GM23248 (cell line): ENCODE measurements at regions not wholly inside any gene's neighbourhood (a gene's known extent, or its start where the extent isn't known, plus 50 kb on each side); places are given as distances from the start of the nearest gene placed in this dataset.

Experiments used
- EZH2 ChIP-seq: fragments of 200-600 bp; sonication (generic); IDR thresholded peaks from 2 replicates; pipeline ENCODE4 v1.6.1; 2018; ENCODE audit warnings: antibody characterized with exemption, mild to moderate bottlenecking; ENCODE audit not compliant: insufficient read depth, poor library complexity, severe bottlenecking
- EZH2phosphoT487 ChIP-seq: fragments of 200-600 bp; sonication (generic); IDR thresholded peaks from 2 replicates; pipeline ENCODE4 v1.6.1; 2018; ENCODE audit warnings: antibody characterized with exemption, moderate library complexity, mild to moderate bottlenecking, low read depth; ENCODE audit not compliant: insufficient read depth

DNA sequence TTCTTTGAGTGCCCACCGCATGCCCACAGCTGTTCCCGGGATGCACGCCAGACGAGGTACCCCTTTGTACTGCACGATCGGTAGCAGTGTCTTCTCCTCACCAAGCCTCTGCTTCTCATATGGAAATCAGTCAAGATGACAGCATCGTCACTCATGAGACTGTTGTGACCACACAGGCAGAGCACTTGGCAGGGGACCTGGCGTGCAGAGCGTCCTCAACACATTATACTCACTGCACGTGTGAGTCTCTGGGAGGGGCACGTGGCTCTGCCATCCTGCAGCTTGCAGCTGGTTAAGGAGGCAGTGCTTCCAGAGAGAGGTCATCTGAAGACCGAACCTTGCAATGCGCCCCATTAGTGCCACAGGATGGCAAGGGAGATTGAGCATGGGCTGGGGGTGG is 266.8 kb downstream of the NPHP4 start:
- TF ChIP-seq EZH2, result no peak
- no peak for TF ChIP-seq EZH2phosphoT487
